Stimulated activated CD4-positive, alpha-beta T cell treated with anti-CD3 and anti-CD28 coated beads, Interleukin-1b, Interleukin-23, amount 100 ng/mL, for 48 hours (primary cell): ENCODE measurements at regions not wholly inside any gene's neighbourhood (a gene's known extent, or its start where the extent isn't known, plus 50 kb on each side); places are given as distances from the start of the nearest gene placed in this dataset.

ENCODE experiments used
- DNase-seq: peaks from one replicate; pipeline ENCODE4 v3.0.0-alpha.2; 2020

GRCh38 chr4:54359919-54360650 is 131.0 kb downstream of the PDGFRA start:
- no peak for DNase-seq

DNA sequence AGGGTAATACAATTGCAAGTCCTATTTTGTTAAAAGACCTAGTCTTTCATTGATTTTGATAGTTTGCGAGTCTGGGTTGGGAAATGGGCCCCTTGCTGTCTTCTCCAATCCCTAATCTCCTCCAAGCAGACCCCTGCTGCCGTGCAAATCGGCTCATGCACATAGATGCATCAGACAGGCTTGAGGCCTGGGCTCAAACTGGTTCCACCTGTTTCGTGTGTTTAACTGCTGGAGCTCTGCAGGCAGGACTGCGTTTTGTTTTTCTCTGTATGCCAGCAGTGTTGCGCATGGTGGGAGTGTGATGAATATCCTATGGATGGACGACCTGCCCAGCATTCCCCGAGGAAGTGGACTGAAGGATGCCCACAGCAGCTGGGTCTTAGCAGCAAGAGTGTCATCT is 133.9 kb downstream of the PDGFRA start:
- DNase-seq = no peak

- DNase-seq = no peak
Observed at GRCh38 chr4:54365691-54366090, 136.6 kb downstream of the PDGFRA start.

- DNase-seq = no peak
Observed at GRCh38 chr4:54367059-54367458, 138.0 kb downstream of the PDGFRA start.

DNA sequence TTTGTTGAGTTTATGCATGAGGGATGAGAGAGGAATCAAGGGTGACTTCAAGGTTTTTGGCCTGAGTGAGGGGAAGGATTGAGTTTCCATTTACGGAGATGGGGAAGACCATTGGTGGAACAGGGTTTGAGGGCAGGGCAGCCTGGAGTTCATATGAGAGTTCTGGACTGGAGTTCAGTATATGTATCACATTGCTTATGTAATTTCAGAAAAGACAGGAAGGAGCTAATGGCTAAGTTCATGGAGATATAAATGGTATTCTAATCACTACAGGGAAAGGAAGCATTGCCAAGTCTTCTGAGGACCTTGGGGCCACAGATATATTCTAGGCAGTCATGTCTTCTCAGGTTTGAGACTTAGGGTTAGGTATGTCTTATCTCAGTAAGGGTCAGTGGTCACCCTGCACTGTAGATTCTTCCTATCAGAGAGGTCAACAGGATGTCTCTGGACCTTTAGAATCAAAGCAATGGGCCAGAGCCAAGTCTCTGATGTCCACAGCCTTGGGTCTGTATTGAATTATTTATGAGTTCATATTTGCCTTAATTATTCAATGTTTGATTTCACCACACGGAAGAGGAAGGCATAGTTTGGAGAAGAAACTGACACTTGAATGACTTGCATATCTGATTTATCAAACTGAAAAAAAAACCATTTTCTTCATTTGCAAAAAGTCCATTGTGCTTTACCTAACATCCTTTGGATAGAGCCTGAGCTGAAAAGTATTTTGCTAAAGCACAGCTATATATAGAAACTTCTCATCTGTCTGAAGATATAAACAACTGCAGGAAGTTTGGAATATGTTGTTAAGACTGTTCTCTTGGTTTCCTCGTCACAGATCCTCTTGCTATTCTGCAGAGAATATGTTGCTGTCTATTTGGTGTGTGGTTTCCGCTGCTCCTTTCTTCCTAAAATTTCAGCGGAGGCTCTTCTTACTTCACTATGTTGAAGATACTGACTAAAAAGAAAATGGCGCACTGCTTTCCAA is 139.5 kb downstream of the PDGFRA start:
- no peak for DNase-seq

- no peak for DNase-seq
Observed at GRCh38 chr4:54371173-54371572, 142.1 kb downstream of the PDGFRA start.

DNA sequence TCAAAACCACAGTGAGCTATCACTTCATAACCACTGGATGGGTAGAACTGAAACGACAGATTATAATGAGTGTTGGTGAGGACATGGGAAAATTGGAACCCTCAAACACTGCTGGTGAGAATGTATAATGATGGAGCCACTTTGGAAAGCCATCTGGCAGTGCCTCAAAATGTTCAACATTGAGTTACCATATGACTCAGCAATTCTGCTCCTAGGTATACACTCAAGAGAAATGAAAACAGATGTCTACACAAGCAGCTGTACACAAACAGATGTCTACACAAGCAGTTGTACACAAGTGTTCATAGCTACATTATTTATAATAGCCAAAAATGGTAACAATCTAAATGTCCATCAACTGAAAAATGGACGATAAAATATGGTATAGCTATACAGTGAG is 143.9 kb downstream of the PDGFRA start:
- DNase-seq = no peak

DNA sequence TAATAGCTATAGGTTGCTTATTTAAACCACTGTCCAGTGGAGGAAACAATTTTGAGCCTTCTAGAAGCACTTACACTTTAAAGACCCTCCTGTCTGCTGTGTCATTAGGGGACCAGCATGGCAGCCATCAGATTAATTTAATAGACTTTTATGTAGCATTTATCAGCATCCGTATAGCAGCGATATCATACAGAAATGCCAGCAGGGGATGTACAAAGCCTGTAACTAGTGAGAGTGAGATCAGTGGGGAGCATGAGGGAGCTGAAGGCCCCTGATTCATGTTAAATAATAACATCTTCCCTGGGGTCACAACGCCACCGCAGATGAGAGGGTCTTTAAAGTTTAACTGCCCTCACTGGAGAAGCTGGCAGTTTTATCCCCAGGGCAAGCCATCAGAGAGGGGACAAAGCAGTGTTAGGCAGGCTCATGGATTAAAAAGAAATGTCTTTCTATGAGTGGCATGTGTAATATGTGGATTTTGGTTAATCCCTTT is 144.7 kb downstream of the PDGFRA start:
- DNase-seq = no peak

DNA sequence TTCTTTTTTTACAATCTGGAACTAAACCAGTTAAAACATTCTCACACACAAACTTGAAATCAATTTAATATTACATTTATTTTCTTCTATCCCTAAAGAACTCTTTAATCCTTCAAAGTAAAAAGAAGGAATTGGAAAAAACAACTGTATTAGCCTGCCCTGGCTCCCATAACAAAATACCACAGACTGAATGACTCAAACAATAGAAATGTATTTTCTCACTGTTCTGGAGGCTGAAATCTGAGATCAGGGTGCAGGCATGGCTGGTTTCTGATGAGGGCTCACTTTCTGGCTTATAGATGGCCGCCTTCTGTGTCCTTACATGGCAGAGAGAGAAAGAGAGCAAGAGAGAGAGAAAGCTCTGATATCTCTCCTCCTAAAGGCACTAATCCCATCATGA is 149.4 kb downstream of the PDGFRA start:
- no peak for DNase-seq

DNA sequence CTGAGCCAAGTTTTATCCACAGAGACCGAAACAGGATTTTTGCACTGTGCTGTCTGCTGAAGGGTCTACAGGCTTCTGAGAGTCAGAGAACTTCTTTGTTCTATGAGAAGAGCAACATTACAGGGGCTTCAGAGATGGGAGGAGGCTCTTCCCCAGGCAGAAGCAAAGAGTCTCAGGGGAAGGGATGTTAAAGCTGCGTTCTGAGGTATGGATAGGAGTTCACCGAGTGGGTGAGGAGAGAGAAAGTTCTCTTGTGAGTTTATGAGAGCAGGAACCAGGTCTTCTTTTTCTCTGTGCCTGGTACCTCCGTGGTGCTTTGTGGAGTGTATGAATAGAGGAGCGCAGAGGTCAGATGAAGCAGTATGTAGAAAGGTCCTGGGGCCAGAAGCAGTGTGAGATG is 155.1 kb downstream of the PDGFRA start:
- no peak for DNase-seq

GRCh38 chr4:54384563-54384962 is 155.5 kb downstream of the PDGFRA start:
- no peak for DNase-seq

GRCh38 chr4:54386042-54386669 is 157.1 kb downstream of the PDGFRA start:
- no peak for DNase-seq

GRCh38 chr4:54386693-54387092 is 157.6 kb downstream of the PDGFRA start:
- DNase-seq = no peak

DNA sequence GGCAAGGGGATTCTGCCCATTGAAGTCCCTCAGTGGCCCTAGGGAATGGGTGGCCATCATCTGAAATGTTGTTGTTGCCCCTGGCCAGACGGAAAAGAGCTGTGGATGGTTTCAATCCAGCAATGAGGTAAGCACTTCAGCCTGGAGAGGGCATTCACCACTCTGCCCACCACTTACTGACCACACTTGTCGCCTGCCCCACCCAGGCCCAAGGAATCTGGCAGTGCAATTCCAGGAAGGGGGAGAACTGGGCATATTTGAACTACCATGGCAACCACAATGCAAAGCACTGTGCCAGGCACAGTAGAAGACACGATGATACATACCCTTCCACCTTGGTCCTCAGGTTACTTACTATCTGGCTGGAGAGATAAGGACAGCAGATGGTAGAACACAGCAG is 161.6 kb downstream of the PDGFRA start:
- DNase-seq = no peak

- no peak for DNase-seq
Observed at GRCh38 chr4:54391104-54391503, 162.0 kb downstream of the PDGFRA start.

DNA sequence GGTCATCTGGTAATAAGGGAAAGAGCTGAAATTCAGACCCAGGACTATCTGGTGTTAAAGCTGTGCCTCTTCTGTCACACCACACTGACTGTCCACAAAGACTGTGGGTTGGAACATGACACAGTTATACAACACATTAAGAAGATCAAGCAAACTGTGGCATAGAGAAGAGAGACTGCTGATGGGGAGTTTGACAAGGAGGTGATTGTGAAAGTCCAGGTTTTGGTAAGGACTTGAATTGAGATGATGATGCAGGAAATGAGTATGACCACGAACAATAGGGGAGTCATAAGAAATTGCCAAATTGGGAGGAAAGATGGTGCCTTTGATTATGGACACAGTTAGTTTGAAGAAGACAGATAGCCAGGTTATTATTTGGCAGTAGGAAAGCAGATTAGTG is 163.4 kb downstream of the PDGFRA start:
- no peak for DNase-seq

DNA sequence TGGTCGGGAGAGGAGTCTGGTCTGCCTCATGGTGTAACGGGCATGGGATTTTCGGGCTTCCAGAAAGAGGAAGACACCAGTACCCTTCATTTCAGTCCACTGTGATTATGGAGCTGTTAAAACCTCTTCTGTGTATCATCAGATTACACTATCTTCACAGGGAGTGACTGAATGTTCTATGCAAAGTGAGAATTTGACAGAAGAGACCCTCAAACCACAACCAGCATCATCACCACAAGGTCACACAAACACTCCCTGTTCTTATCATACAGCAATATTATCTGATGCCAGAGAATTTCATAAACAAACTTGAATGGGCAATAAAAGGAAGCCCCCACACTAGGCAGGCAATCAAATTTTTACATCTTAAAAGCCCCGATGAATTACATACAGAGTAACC is 164.2 kb downstream of the PDGFRA start:
- no peak for DNase-seq

GRCh38 chr4:54395013-54395527 is 166.0 kb downstream of the PDGFRA start:
- no peak for DNase-seq

GRCh38 chr4:54400188-54400587 is 171.1 kb downstream of the PDGFRA start:
- no peak for DNase-seq

- no peak for DNase-seq
Observed at GRCh38 chr4:54400802-54401201, 171.7 kb downstream of the PDGFRA start.

DNA sequence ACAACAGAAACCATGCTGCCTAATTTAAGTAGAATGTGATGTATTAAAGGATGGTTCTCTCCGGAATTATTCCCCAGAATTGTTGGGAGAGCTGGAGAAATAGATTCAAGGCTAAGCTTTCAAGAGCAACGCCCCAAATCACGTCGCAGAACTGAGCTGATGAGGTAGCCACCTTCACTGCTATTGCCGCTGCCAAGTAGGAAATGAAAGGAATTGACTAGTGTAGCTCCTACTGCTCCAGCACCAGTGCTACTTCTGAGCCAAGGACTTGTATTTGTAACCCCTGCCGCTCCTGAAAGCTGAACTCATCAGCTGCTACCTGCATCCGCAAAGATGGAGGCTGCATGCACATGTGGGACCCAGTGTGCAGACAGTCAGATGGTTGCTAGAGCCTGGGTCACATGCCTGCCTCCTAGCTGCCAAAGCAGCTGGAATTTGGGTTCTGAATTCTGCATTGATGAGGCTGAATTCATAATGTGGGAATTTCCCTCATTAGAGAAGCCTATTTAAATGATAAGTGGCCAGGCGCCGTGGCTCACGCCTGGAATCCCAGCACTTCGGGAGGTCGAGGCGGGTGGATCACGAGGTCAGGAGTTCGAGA is 173.9 kb downstream of the PDGFRA start:
- no peak for DNase-seq

DNA sequence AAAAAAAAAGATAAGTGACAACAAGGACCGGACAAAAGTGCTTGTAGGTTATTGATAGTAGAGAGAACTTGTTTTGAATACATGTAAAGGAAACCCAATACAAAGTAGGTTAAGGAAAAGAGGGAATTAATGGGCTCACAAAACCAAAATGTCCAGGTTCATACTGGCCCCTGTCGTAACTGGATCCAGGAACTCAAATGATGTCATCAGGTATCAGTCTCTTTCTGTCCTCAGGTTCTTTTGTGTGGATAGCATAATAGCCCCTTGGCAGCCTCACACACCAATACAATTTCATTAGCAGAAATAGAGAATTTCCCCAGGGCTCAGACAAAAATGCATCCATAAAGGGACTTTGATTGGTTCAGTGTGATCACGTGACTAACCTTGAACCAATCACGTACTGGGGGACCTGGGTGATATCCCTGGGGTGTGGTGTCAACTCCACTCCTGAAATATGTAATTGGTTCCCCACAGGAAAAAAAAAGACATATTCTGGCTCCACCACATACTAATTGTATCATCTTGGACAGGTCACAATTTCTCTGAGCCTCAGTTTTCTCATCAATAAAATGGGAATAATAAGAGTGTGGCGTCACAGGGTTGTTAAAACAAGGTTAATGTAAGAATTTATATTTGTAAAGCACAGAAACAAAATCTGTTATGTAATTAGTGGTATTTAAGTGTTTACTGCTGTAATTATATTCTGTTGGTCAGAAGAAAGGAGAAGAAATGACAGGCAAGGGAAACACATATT is 174.8 kb downstream of the PDGFRA start:
- DNase-seq = no peak
